Stimulated activated effector memory CD8-positive, alpha-beta T cell treated with anti-CD3 and anti-CD28 coated beads, Interleukin-12 subunit alpha, Interleukin-12 subunit beta, amount 100 ng/mL, for 72 hours (primary cell): ENCODE measurements at regions not wholly inside any gene's neighbourhood (a gene's known extent, or its start where the extent isn't known, plus 50 kb on each side); places are given as distances from the start of the nearest gene placed in this dataset.

Experiments
- ATAC-seq: fragments of 150-1000 bp; cut with Tn5 transposase; 2 replicates; pipeline ENCODE4 v1.10.0; 2021
- DNase-seq, 2 donors: peaks; one replicate each; pipeline ENCODE4 v3.0.0; 2021 to 2022; ENCODE audit warnings: low spot score in 2 of 2
- H3K27ac Mint-ChIP-seq: one replicate; pipeline ENCODE4 v1.8.0; 2022; ENCODE audit warnings: mild to moderate bottlenecking, mixed read lengths
- H3K36me3 Mint-ChIP-seq: one replicate; pipeline ENCODE4 v1.8.0; 2022; ENCODE audit warnings: mild to moderate bottlenecking, mixed read lengths
- H3K4me1 Mint-ChIP-seq: one replicate; pipeline ENCODE4 v1.8.0; 2022; ENCODE audit warnings: mixed read lengths
- H3K4me3 Mint-ChIP-seq: one replicate; pipeline ENCODE4 v1.8.0; 2022; ENCODE audit warnings: mild to moderate bottlenecking, mixed read lengths
- H3K9me3 Mint-ChIP-seq: one replicate; pipeline ENCODE4 v1.8.0; 2022; ENCODE audit warnings: mixed read lengths

DNA sequence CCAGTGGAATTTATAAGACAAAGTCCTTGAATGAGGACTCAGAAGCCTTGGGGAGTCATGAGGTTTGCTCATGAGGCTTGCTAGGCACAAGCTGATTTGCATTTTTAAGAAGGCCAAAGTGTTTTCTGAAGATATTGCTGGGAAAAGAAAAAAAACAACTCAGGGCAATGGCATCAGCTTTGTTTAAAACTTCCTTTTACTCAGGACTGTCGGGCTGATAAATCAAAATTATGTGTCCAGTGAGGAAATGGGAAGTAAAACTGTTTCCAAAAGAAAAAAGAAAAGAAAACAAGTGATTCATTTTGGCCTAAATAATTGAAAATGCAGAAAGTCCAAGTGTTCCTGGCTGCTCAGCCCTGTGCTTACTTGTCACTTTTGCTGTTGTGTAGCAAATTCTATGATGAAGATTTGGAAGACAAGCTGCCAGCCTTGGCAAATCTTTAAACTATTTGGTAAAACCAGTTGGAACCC is 282.4 kb downstream of the HLX start:
- no peak for ATAC-seq
- no peak overlapping the region for H3K27ac Mint-ChIP-seq
- DNase-seq: no peak
- peaks cover 2% of the 10 kb centered on the region for H3K9me3 Mint-ChIP-seq
- no peak overlapping the region for H3K4me3 Mint-ChIP-seq
- no peaks in the 10 kb centered on the region for H3K4me1 Mint-ChIP-seq
- H3K36me3 Mint-ChIP-seq: no peaks in the 10 kb centered on the region

GRCh38 chr1:221162352-221162751 is 283.1 kb downstream of the HLX start:
- Mint-ChIP-seq H3K4me3 (no peak overlapping the region), H3K9me3 (peaks cover 2% of the 10 kb centered on the region), H3K27ac (no peak overlapping the region), H3K4me1 (no peaks in the 10 kb centered on the region), H3K36me3 (no peaks in the 10 kb centered on the region)
- ATAC-seq (no peak), DNase-seq (no peak)

- Mint-ChIP-seq H3K9me3 (peaks cover 2% of the 10 kb centered on the region), H3K36me3 (no peaks in the 10 kb centered on the region), H3K4me3 (no peak overlapping the region), H3K4me1 (no peaks in the 10 kb centered on the region), H3K27ac (no peak overlapping the region)
- no peak for ATAC-seq
- DNase-seq: no peak
Measured at GRCh38 chr1:221162939-221163338, 283.7 kb downstream of the HLX start.

DNA sequence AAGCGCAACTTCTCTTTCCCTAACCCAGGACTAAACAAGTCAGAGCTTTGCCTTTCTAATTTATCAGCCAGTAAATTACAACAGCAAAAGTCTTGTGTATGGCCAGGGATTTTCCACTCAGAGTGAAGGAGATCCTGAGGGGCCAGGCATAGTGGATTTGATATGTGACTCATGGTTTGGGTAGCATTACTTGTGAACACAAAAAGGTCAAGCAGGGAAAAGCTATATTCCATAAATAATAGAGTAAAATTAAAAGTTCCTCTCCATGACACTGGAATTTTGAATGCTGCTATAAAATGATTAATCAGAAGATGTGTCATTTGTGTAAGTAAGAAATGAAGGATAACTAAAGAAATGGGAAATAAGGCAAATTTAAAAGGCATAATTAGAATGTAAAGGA is 284.8 kb downstream of the HLX start:
- Mint-ChIP-seq H3K4me1 (no peaks in the 10 kb centered on the region), H3K36me3 (no peaks in the 10 kb centered on the region), H3K4me3 (no peak overlapping the region), H3K9me3 (peaks cover 2% of the 10 kb centered on the region), H3K27ac (no peak overlapping the region)
- DNase-seq: no peak
- no peak for ATAC-seq

DNA sequence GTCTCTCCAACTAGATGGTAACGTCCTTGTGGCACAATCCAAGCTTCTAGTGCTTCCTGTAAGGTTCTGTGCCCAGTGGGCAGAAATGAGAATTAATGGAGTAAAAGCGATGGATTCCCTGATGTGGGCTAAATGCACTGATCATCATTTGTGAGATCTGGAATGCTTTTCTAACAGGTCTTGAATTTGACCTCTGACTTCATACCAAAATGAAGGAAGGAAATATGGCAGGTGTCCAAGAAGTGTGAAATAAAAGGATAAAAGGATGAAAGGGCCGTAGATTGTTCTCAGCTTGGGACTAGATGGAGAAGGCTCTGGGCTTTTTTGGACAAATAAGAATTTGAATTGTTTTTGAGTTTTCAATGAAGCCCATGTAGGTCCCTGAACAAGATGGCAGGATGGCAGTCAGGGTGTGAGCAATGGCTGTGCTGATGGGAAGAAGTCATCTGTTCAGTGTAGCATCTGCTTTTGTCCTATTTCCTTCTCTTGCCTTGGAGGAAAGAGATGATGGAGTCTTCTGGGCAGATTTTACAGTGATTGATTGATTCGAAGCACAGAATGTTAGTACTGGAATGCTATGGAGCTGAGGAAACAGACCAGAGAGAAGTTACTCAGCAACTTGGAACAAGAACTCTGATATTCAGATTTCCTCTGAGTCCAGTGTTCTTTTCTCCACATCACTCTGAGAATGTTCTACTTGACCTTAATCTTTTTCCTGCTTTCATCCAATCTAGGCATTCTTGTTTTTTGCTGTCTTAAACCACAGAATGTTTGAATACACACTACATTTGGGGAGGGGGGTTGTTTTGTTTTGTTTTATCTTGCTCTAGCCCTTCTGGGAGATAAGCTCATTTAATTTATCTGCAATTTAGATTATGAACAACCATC is 286.0 kb downstream of the HLX start:
- Mint-ChIP-seq H3K27ac (no peak overlapping the region), H3K36me3 (no peaks in the 10 kb centered on the region), H3K4me1 (no peaks in the 10 kb centered on the region), H3K9me3 (peaks cover 2% of the 10 kb centered on the region), H3K4me3 (no peak overlapping the region)
- DNase-seq (no peak), ATAC-seq (no peak)

- Mint-ChIP-seq H3K4me1 (no peaks in the 10 kb centered on the region), H3K36me3 (no peaks in the 10 kb centered on the region), H3K9me3 (peaks cover 2% of the 10 kb centered on the region), H3K4me3 (no peak overlapping the region), H3K27ac (no peak overlapping the region)
- DNase-seq (no peak), ATAC-seq (no peak)
Measured at GRCh38 chr1:221165839-221166500, 286.7 kb downstream of the HLX start.

DNA sequence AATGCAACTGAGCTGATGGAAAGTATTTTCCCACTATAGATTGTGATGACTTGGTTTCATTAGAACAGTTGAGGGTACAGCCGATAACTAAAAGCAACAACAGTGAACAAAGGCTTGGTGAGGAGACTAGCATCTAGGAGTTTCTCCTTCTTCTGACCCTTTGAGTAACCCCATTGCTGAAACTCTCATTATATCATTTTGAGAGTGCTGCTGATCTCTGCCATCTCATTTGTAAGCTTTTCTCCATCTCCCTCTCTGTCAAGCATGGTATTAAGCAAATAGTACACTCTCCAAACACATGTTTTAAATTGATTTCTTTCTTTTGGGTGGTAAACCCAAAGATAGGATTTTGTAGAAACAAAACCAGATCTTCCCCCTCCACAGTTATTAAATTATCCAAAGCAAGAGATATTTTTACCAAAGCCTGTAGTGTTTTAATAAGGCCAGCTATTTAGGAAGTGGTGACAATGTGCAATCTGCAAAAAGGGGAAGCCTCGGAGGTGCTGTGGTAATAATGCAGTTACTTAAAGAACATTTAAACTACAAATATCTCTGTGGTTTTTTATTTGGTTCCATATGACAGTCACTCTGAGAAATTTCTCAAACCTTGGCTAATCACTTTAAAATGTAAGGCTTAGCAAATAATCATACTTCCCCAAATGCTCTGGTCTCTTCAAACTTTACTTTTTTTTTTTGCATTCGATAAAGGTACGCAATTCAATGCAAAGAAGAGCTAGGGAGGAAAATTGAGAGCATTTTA is 287.5 kb downstream of the HLX start:
- H3K4me3 Mint-ChIP-seq: no peak overlapping the region
- no peak for ATAC-seq

DNA sequence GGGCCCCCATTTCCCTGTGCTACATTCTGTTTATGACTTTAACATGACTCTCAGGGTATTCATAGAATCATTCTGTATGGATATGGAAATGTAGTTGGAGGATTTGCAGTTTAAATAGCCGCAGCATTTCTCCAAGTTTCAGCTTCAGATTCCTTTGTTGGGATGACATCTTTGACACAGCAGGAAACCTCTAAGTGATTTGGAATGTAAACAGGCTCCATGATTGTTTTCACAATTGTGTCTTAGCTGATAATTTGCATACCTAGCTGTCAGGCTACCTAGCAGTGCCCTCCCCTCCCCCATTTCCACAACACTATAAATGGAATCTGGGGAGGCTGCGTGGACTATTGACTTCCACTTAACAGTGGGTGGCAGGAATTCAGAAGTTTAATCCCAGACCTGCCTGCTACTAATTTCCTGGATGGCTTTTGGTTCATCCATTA is 290.2 kb downstream of the HLX start:
- no peak for DNase-seq
- Mint-ChIP-seq H3K27ac (no peak overlapping the region), H3K36me3 (no peaks in the 10 kb centered on the region), H3K4me3 (no peak overlapping the region), H3K4me1 (no peaks in the 10 kb centered on the region), H3K9me3 (peaks cover 2% of the 10 kb centered on the region)
- no peak for ATAC-seq

More for the DNA sequence above, 287.5 kb downstream of the HLX start:
- no peaks in the 10 kb centered on the region for H3K36me3 Mint-ChIP-seq
- no peak for DNase-seq
- peaks cover 3% of the 10 kb centered on the region for H3K9me3 Mint-ChIP-seq
- no peak overlapping the region for H3K27ac Mint-ChIP-seq
- H3K4me1 Mint-ChIP-seq: no peaks in the 10 kb centered on the region

DNA sequence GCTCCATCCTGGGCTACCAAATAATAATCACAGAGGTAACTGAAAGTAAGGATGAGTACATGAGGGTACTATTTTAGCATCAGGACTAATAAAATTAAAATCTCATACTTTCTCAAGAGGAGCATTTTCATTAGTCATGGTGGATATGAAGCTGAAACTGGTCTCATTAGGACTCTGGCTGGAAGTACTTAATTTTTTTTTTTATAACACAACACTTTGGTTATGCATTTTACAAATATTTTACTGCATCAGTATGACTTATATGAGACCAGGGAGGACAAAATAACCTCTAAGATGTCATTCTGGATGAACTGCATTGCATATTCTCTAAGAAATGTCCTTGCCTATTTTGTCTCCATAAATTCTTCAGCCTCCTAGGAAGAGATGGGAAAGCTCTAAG is 290.9 kb downstream of the HLX start:
- Mint-ChIP-seq H3K36me3 (no peaks in the 10 kb centered on the region), H3K27ac (no peak overlapping the region), H3K4me3 (no peak overlapping the region), H3K4me1 (no peaks in the 10 kb centered on the region), H3K9me3 (peaks cover 2% of the 10 kb centered on the region)
- no peak for ATAC-seq
- DNase-seq: no peak

- no peak overlapping the region for H3K4me3 Mint-ChIP-seq
- DNase-seq: no peak
- H3K27ac Mint-ChIP-seq: no peak overlapping the region
- no peak for ATAC-seq
- H3K9me3 Mint-ChIP-seq: peaks cover 2% of the 10 kb centered on the region
- H3K4me1 Mint-ChIP-seq: no peaks in the 10 kb centered on the region
- no peaks in the 10 kb centered on the region for H3K36me3 Mint-ChIP-seq
Measured at GRCh38 chr1:221171768-221172167, 292.5 kb downstream of the HLX start.

GRCh38 chr1:221172841-221173240 is 293.6 kb downstream of the HLX start:
- Mint-ChIP-seq H3K9me3 (peaks cover 2% of the 10 kb centered on the region), H3K4me3 (no peak overlapping the region), H3K27ac (no peak overlapping the region), H3K36me3 (no peaks in the 10 kb centered on the region), H3K4me1 (no peaks in the 10 kb centered on the region)
- no peak for DNase-seq
- ATAC-seq: no peak

GRCh38 chr1:221174330-221174993 is 295.2 kb downstream of the HLX start:
- H3K9me3 Mint-ChIP-seq: peaks cover 2% of the 10 kb centered on the region
- no peaks in the 10 kb centered on the region for H3K4me1 Mint-ChIP-seq
- DNase-seq: no peak
- no peak overlapping the region for H3K4me3 Mint-ChIP-seq
- no peak overlapping the region for H3K27ac Mint-ChIP-seq
- no peak for ATAC-seq
- H3K36me3 Mint-ChIP-seq: no peaks in the 10 kb centered on the region

DNA sequence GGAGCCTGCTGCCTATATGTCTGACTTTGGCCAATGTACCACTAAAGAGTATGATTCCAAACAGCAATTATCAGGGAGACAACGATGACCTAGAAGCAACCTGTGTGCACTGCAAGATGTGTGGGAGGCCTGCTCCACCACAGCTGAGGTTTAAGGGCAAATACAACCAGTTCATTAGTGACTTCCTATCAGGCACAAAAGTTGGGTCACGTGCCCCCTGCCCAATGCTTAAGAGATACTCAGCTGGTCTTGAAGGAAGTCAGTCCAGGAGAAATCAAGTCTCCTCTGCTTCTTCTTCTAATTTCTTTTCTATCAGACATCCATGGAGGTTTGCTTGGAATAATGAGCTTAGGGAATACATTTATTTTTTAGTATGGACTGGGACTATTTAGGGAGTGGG is 296.0 kb downstream of the HLX start:
- no peak for DNase-seq
- Mint-ChIP-seq H3K4me1 (no peaks in the 10 kb centered on the region), H3K4me3 (no peak overlapping the region), H3K9me3 (peaks cover 2% of the 10 kb centered on the region), H3K36me3 (no peaks in the 10 kb centered on the region), H3K27ac (no peak overlapping the region)
- no peak for ATAC-seq

- Mint-ChIP-seq H3K4me1 (no peaks in the 10 kb centered on the region), H3K27ac (no peak overlapping the region), H3K4me3 (no peak overlapping the region)
Measured at GRCh38 chr1:221180704-221181368, 301.6 kb downstream of the HLX start.

More at GRCh38 chr1:221180704-221181368, 301.6 kb downstream of the HLX start:
- Mint-ChIP-seq H3K36me3 (no peaks in the 10 kb centered on the region), H3K9me3 (no peaks in the 10 kb centered on the region)
- DNase-seq (no peak), ATAC-seq (no peak)
